ENCODE measurements at regions not wholly inside any gene's neighbourhood (a gene's known extent, or its start where the extent isn't known, plus 50 kb on each side); places are given as distances from the start of the nearest gene placed in this dataset.

DNA sequence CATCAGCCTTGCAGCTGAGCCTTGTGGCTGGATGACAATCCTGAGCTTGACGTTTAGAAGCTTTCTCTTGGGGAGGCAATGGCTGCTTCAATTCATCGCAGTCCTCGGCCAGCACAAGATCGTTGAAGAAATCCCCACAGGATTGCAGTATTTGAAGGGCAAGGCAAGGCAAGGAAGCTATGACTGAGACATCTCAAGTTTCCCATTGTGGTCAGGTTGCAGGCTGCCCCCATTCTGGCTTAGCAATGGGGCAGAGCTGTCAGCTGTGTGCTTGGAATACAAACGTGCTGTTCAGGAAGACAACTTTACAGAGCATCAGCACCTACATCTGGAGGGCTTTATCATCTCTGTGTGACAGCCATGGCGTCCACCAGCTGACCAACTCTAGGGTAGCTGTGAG lies 275.9 kb upstream of the TBL1XR1 start:
- no peaks in the 10 kb centered on the region for H3K27me3 ChIP-seq
- no peak for DNase-seq (ENCODE audit: low read depth in 1 of 2, low spot score in 1 of 2)
- TF ChIP-seq, protein P1, sequence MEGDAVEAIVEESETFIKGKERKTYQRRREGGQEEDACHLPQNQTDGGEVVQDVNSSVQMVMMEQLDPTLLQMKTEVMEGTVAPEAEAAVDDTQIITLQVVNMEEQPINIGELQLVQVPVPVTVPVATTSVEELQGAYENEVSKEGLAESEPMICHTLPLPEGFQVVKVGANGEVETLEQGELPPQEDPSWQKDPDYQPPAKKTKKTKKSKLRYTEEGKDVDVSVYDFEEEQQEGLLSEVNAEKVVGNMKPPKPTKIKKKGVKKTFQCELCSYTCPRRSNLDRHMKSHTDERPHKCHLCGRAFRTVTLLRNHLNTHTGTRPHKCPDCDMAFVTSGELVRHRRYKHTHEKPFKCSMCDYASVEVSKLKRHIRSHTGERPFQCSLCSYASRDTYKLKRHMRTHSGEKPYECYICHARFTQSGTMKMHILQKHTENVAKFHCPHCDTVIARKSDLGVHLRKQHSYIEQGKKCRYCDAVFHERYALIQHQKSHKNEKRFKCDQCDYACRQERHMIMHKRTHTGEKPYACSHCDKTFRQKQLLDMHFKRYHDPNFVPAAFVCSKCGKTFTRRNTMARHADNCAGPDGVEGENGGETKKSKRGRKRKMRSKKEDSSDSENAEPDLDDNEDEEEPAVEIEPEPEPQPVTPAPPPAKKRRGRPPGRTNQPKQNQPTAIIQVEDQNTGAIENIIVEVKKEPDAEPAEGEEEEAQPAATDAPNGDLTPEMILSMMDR (IDR thresholded peaks at IDR 0.05; ENCODE audit: low read depth, low read length), result no peak
- H3K4me3 ChIP-seq, result no peak overlapping the region
- no peak overlapping the region for H3K27ac ChIP-seq
- H3K36me3 ChIP-seq, result no peaks in the 10 kb centered on the region
- no peaks in the 10 kb centered on the region for H3K9me3 ChIP-seq (ENCODE audit: low read depth)
- no peaks in the 10 kb centered on the region for H3K4me1 ChIP-seq (ENCODE audit: low read depth)

DNA sequence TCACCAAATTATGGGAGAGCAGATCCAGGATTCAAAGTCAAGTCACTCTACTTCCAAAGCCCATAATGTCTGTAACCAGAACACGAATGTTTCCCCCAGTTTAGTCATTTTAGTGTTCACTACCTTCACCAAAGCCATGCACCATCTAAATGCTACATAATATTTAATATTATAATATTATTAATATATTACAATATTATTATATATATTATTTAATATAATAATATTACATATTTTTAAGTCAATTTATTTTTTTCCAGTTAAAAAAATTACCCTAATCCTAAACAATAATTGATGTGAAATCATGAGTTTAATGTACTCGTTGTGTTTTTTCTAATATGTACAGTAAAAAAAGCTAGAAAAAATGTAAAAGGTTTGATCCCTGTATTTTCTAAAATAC lies 276.6 kb upstream of the TBL1XR1 start:
- Histone ChIP-seq H3K36me3 (no peaks in the 10 kb centered on the region), H3K4me3 (no peak overlapping the region), H3K27ac (no peak overlapping the region), H3K27me3 (no peaks in the 10 kb centered on the region), H3K9me3 (ENCODE audit: low read depth) (no peaks in the 10 kb centered on the region), H3K4me1 (ENCODE audit: low read depth) (no peaks in the 10 kb centered on the region)
- DNase-seq (ENCODE audit: low read depth in 1 of 2, low spot score in 1 of 2), result no peak
- TF ChIP-seq, protein P1 (IDR thresholded peaks at IDR 0.05; ENCODE audit: low read depth, low read length), result no peak

DNA sequence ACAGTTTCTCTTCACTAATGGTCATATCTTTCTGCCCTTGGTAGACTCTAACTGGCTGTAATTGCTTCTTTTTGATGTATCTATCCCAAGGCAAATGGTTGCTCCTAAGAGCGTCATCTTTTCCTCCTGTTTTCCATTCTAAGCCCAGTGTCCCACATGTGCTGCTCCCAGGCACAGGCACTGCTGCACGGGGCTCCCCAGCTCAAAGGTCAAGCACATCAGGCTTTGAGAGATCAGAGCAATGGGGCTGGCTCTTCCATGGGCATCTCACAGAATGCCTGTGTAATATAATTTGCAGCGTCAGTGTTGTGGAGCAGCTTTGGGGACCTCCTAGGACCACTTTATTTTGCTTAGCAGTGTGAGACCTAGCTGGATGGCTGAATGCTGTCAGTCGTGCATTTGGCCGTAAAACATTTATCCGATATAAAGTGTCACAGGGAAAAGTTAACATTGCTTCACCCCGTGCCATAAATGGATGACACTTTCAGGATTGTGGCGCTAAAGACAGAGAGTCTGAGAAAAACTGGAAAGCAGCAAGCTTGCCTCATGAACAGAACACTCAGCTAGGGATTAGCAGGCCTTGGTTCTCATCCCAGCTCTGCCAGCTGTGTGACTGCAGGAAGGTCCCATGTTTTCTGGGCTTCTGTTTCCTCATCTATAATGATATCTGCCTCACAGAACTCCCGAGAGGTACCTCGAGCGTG lies 277.5 kb upstream of the TBL1XR1 start:
- DNase-seq (ENCODE audit: low read depth in 1 of 2, low spot score in 1 of 2), result no peak
- Histone ChIP-seq H3K36me3 (no peaks in the 10 kb centered on the region), H3K4me1 (ENCODE audit: low read depth) (no peaks in the 10 kb centered on the region), H3K4me3 (no peak overlapping the region), H3K9me3 (ENCODE audit: low read depth) (no peaks in the 10 kb centered on the region), H3K27ac (no peak overlapping the region), H3K27me3 (no peaks in the 10 kb centered on the region)
- TF ChIP-seq, protein P1 (IDR thresholded peaks at IDR 0.05; ENCODE audit: low read depth, low read length), result no peak

DNA sequence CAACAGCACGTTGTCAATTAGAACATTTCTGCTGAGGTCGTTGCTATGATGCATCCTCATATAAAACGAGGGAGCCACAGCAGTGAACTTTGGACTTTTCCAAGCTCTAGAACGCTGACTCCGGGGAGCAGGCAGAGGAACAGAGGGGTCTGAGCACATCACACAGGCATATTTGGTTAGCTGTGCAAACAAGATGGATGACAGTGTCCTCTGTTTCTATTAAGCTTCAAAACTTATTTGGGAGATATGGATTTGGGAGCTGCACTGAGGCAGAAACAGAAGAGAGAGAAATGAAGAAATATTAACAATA lies 278.0 kb upstream of the TBL1XR1 start:
- Histone ChIP-seq H3K27me3 (no peaks in the 10 kb centered on the region), H3K4me1 (ENCODE audit: low read depth) (no peaks in the 10 kb centered on the region), H3K9me3 (ENCODE audit: low read depth) (no peaks in the 10 kb centered on the region), H3K4me3 (no peak overlapping the region), H3K27ac (no peak overlapping the region), H3K36me3 (no peaks in the 10 kb centered on the region)
- TF ChIP-seq, protein P1 (IDR thresholded peaks at IDR 0.05; ENCODE audit: low read depth, low read length), result no peak
- DNase-seq (ENCODE audit: low read depth in 1 of 2, low spot score in 1 of 2), result no peak

DNA sequence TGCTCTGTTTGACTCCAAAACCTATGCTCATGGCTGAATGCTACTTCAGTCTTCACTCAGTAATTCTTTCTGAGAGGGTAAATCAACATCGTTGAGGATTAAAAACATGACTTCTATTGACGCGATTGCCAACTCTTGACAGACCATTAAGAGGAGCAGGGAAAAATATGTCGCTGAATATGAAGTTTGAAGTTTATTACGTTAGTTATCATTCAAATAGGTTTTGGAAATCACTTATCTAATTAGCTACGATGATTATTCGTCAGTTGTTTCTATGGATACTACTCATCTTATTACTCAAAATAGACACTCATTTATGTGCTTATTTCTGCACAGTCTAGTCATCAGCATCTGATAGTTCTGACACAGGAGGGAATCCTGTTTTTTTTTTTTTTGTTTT lies 279.2 kb upstream of the TBL1XR1 start:
- no peak for DNase-seq (ENCODE audit: low read depth in 1 of 2, low spot score in 1 of 2)
- no peak overlapping the region for H3K27ac ChIP-seq
- H3K4me3 ChIP-seq, result no peak overlapping the region
- no peaks in the 10 kb centered on the region for H3K27me3 ChIP-seq
- H3K36me3 ChIP-seq, result no peaks in the 10 kb centered on the region
- no peaks in the 10 kb centered on the region for H3K9me3 ChIP-seq (ENCODE audit: low read depth)
- TF ChIP-seq, protein P1 (IDR thresholded peaks at IDR 0.05; ENCODE audit: low read depth, low read length), result no peak
- H3K4me1 ChIP-seq (ENCODE audit: low read depth), result no peaks in the 10 kb centered on the region
